Activated T-helper 2 cell treated with anti-CD3 and anti-CD28 coated beads, Interferon-gamma antibody, Interleukin-2, Interleukin-4, amounts not matched to agents 10 μg/mL and 5 μg/mL and 100 μg/mL, durations not matched to agents 14 hours and 24 hours and 36 hours (primary cell): ENCODE measurements at regions not wholly inside any gene's neighbourhood (a gene's known extent, or its start where the extent isn't known, plus 50 kb on each side); places are given as distances from the start of the nearest gene placed in this dataset.
"Not testable (repeated sequence)": the region's sequence is repeated elsewhere in the genome, so short reads cannot be mapped to it uniquely, and the experiment has no call there.

ENCODE experiments used
- DNase-seq: peaks from one replicate; pipeline ENCODE4 v3.0.0; 2021; ENCODE audit warnings: low spot score
- H3K27ac Mint-ChIP-seq: one replicate; pipeline ENCODE4 v1.8.0; 2021; ENCODE audit warnings: mixed read lengths
- H3K27me3 Mint-ChIP-seq: one replicate; pipeline ENCODE4 v1.8.0; 2021; ENCODE audit warnings: low read depth, mixed read lengths
- H3K36me3 Mint-ChIP-seq: one replicate; pipeline ENCODE4 v1.8.0; 2021; ENCODE audit warnings: low read depth, mixed read lengths
- H3K4me1 Mint-ChIP-seq: one replicate; pipeline ENCODE4 v1.8.0; 2021; ENCODE audit warnings: low read depth, mixed read lengths
- H3K4me3 Mint-ChIP-seq: one replicate; pipeline ENCODE4 v1.8.0; 2021; ENCODE audit warnings: low read depth, mild to moderate bottlenecking, moderate library complexity, mixed read lengths
- H3K9me3 Mint-ChIP-seq: one replicate; pipeline ENCODE4 v1.8.0; 2021; ENCODE audit warnings: mixed read lengths
- intact Hi-C: fragments of 100-400 bp; cut with micrococcal nuclease; formaldehyde crosslinking; loops from one replicate; pipeline ENCODE4 v1.15.1; 2023

GRCh38 chr20:4445331-4445730 is 196.2 kb upstream of the ADRA1D start:
- no peaks in the 10 kb centered on the region for H3K36me3 Mint-ChIP-seq
- no peak for DNase-seq
- no peaks in the 10 kb centered on the region for H3K9me3 Mint-ChIP-seq
- H3K4me1 Mint-ChIP-seq: no peaks in the 10 kb centered on the region
- H3K27me3 Mint-ChIP-seq: peaks cover 7% of the 10 kb centered on the region
- intact Hi-C loops: no loop called here
- H3K4me3 Mint-ChIP-seq: no peak overlapping the region
- H3K27ac Mint-ChIP-seq: no peak overlapping the region

DNA sequence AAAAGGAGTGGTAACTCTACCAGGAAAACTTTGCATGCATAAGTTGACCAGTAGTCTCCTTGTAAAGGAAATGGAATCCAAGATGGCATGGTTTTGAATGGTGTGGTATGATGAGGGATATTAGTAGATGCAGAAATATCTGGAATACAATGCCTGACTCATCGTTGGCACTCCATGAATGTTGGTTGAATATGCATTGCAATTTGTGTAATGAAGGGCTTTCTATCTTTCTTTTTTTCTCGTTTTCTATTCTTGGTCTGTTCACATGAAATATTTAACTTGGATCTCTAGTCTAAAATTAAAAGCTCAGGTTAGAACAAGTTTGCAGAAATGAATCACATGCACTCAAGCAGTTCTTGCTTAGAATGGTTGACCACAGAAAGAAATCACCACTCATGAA is 195.3 kb upstream of the ADRA1D start:
- Mint-ChIP-seq H3K4me3 (no peak overlapping the region), H3K4me1 (no peaks in the 10 kb centered on the region), H3K36me3 (no peaks in the 10 kb centered on the region), H3K27ac (no peak overlapping the region), H3K9me3 (no peaks in the 10 kb centered on the region), H3K27me3 (peaks cover 5% of the 10 kb centered on the region)
- no peak for DNase-seq
- intact Hi-C loops: no loop called here

- Mint-ChIP-seq H3K4me3 (no peak overlapping the region), H3K36me3 (no peaks in the 10 kb centered on the region), H3K9me3 (no peaks in the 10 kb centered on the region), H3K27me3 (peaks cover 2% of the 10 kb centered on the region), H3K27ac (no peak overlapping the region), H3K4me1 (no peaks in the 10 kb centered on the region)
- no peak for DNase-seq
- intact Hi-C loops: no loop called here
These were observed 193.9 kb upstream of the ADRA1D start for GRCh38 chr20:4443016-4443415.

- H3K9me3 Mint-ChIP-seq: no peaks in the 10 kb centered on the region
- no peak overlapping the region for H3K27ac Mint-ChIP-seq
- no peak for DNase-seq
- H3K4me1 Mint-ChIP-seq: no peaks in the 10 kb centered on the region
- H3K36me3 Mint-ChIP-seq: no peaks in the 10 kb centered on the region
- intact Hi-C loops: no loop called here
- H3K27me3 Mint-ChIP-seq: peaks cover 2% of the 10 kb centered on the region
- no peak overlapping the region for H3K4me3 Mint-ChIP-seq
These were observed 192.8 kb upstream of the ADRA1D start for GRCh38 chr20:4441871-4442270.

DNA sequence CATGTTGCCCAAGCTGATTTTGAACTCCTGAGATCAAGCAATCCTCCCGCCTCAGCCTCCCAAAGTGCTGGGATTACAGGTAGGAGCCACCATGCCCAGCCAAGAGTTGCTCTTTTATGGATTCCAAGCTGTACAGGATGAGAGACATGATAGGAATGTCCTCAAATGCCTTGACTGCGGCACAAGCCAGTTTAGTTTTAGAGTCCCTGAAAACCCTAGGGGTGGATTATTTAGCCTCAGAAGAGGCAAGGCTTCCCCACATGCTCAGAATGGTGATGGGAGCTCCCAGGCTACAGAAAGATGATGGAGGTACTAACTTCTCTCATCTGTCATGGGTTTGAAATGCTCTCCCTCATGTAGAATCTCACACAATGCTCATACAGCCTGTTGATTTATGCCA is 192.1 kb upstream of the ADRA1D start:
- intact Hi-C loops: no loop called here
- no peak for DNase-seq
- Mint-ChIP-seq H3K4me3 (no peak overlapping the region), H3K27me3 (peaks cover 4% of the 10 kb centered on the region), H3K9me3 (no peaks in the 10 kb centered on the region), H3K27ac (no peak overlapping the region), H3K36me3 (no peaks in the 10 kb centered on the region), H3K4me1 (no peaks in the 10 kb centered on the region)

GRCh38 chr20:4439461-4439860 is 190.4 kb upstream of the ADRA1D start:
- Mint-ChIP-seq H3K27me3 (peaks cover 2% of the 10 kb centered on the region), H3K27ac (no peak overlapping the region), H3K36me3 (no peaks in the 10 kb centered on the region), H3K4me1 (no peaks in the 10 kb centered on the region), H3K9me3 (no peaks in the 10 kb centered on the region), H3K4me3 (no peak overlapping the region)
- intact Hi-C loops: no loop called here
- DNase-seq: no peak

DNA sequence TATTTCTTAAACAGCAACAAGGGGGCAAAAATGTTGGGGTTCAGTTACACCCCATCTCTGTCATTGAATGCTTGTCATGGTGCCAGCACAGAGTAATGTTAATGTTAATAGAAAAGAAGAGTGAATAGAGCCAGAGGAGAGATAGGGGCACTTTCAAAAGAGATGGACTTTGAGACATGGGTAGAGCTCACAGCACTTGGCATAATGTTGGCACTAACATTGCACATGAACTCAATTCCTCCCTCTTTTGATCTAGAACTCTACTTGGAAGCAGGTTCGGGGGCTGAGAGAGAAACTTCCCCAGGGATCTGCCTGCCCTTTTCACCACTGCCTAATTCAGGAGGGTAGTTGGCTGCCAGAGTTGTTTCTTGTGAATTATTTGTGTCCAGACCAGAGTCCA is 188.0 kb upstream of the ADRA1D start:
- Mint-ChIP-seq H3K4me3 (no peak overlapping the region), H3K27ac (no peak overlapping the region), H3K4me1 (no peaks in the 10 kb centered on the region), H3K36me3 (no peaks in the 10 kb centered on the region), H3K27me3 (peaks cover 9% of the 10 kb centered on the region), H3K9me3 (no peaks in the 10 kb centered on the region)
- intact Hi-C loops: no loop called here
- DNase-seq: no peak

DNA sequence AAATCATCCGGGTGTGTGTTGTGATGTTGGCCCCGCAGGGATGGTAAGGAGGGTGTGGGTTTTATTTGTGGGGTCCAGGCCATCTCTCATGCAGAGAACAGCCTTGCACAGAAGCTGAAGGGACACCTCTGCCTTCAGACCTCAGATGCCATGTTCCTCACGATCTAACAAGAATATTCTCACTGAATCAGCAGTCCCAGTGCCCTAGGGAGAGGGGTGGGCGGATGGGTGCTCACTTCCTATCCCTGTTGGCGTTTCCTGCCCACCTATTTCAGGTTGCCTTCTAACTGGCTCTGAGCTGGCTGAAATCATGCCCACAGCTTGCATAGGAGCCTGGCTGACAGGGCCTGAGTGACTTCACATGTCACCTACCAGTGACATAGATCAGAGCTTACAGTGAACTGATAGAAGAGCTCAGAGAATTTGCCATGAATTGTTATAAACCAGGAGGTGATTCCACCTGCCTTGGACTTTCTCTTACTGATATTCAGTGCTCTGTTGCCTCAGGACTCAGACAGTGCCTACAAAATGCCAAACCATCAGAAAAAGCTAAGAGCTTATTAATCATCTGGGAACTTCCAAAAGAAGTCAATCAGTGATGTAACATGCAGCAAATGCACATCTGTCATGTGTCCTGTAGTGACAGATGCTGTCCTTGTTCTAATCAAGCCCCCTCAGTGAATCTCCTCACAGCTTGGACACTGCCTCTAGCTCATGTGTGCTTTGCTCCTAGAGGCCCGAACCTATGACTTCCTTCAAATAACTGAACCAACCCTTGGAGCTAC is 186.8 kb upstream of the ADRA1D start:
- Mint-ChIP-seq H3K36me3 (no peaks in the 10 kb centered on the region), H3K27ac (no peak overlapping the region)

GRCh38 chr20:4435225-4435624 is 186.1 kb upstream of the ADRA1D start:
- Mint-ChIP-seq H3K27ac (no peak overlapping the region), H3K36me3 (no peaks in the 10 kb centered on the region), H3K27me3 (peaks cover 12% of the 10 kb centered on the region), H3K4me3 (no peak overlapping the region), H3K4me1 (no peaks in the 10 kb centered on the region), H3K9me3 (no peaks in the 10 kb centered on the region)
- intact Hi-C loops: no loop called here
- no peak for DNase-seq

More for the DNA sequence above, 186.8 kb upstream of the ADRA1D start:
- Mint-ChIP-seq H3K9me3 (no peaks in the 10 kb centered on the region), H3K4me1 (no peaks in the 10 kb centered on the region), H3K27me3 (peaks cover 12% of the 10 kb centered on the region), H3K4me3 (no peak overlapping the region)
- intact Hi-C loops: no loop called here
- DNase-seq: no peak

DNA sequence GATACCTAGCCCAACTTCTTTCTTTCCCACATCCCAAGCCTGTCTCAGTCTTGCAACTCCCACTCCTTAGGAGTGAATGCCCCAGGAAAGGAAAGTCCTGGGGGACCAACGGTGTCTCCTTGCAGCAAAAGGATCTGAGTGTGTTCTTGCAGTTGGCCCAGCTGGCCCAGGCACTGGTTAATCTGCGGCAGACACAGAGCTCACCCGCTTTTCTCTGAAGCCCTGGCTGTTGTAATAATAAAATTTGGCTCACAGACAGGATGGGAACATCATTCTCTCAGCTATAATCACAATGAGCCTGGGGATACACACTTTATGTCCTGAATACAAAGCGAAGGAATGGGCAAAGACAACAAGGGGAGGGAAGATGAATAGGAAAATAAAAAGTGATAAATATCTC is 185.6 kb upstream of the ADRA1D start:
- Mint-ChIP-seq H3K27me3 (peaks cover 12% of the 10 kb centered on the region), H3K9me3 (no peaks in the 10 kb centered on the region), H3K4me1 (no peaks in the 10 kb centered on the region), H3K36me3 (no peaks in the 10 kb centered on the region), H3K4me3 (no peak overlapping the region), H3K27ac (no peak overlapping the region)
- no peak for DNase-seq
- intact Hi-C loops: no loop called here

GRCh38 chr20:4431446-4431845 is 182.4 kb upstream of the ADRA1D start:
- Mint-ChIP-seq H3K27ac (no peak overlapping the region), H3K27me3 (peaks cover 11% of the 10 kb centered on the region), H3K36me3 (no peaks in the 10 kb centered on the region), H3K4me3 (no peak overlapping the region), H3K9me3 (peaks cover 3% of the 10 kb centered on the region), H3K4me1 (peaks cover 10% of the 10 kb centered on the region)
- intact Hi-C loops: no loop called here
- no peak for DNase-seq

DNA sequence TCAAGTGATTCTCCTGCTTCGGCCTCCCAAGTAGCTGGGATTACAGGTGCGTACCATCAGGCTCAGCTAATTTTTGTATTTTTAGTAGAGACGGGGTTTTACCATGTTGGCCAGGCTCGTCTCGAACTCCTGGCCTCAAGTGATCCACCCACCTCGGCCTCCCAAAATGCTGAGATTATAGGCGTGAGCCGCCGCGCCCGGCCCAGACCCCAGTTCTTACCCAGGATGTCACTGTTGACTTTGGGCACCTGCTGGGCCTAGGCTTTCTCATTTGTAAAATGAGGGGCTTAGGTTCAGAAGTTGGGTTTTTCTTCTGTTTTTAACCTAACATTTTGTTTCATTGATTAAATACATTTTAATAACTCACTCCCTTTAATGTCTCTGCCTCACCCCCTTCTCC is 181.7 kb upstream of the ADRA1D start:
- intact Hi-C loops, H3K36me3 Mint-ChIP-seq, H3K4me3 Mint-ChIP-seq, DNase-seq, H3K27ac Mint-ChIP-seq, H3K9me3 Mint-ChIP-seq, H3K27me3 Mint-ChIP-seq, H3K4me1 Mint-ChIP-seq: not testable (repeated sequence)

DNA sequence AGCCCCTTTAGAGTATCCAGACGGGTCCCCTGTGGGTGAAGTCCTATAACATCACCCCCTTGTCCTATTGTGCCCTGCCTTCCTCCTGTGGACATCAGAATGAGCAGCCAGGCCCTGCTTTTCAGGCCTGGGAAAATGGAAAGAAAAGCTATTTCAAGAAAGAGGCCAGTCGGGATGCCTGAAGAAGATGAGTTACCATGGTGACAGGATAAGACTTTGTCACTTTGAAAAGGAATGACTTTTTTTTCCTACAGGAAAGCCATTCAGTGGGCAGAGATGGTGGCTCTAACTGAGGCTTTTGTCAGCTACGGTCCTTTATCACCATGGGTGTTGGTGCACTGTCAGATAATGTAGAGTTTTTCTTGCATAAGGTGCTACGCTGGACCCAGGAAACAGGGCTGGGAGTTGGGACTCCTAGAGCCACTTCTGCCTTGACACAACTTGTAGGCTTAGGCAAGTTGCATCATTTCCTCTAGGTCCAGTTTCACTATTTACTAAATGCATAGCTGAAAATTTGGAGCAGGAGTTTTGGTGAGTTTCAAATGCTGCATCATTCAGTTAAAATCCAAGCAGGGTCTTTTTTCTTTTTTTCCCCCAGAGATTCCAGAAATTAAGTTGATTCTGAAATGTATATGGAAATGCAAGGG is 179.0 kb upstream of the ADRA1D start:
- Mint-ChIP-seq H3K9me3 (peaks cover 3% of the 10 kb centered on the region), H3K27ac (no peak overlapping the region)

More for the DNA sequence above, 179.0 kb upstream of the ADRA1D start:
- DNase-seq: no peak
- Mint-ChIP-seq H3K4me3 (no peak overlapping the region), H3K36me3 (no peaks in the 10 kb centered on the region), H3K27me3 (peaks cover 14% of the 10 kb centered on the region), H3K4me1 (peaks cover 10% of the 10 kb centered on the region)
- intact Hi-C loops: no loop called here
